HCT116 (cell line): ENCODE measurements at regions not wholly inside any gene's neighbourhood (a gene's known extent, or its start where the extent isn't known, plus 50 kb on each side); places are given as distances from the start of the nearest gene placed in this dataset.

Source experiments
- CEBPB ChIP-seq: IDR thresholded peaks from 2 replicates; pipeline ENCODE4 v1.6.1; 2012; ENCODE audit warnings: low read depth
- CTCF ChIP-seq, 3 experiments: fragments of 200-600 bp in 1 of 3; sonication (generic) in 1 of 3; IDR thresholded peaks in 2 of 3; conservative IDR thresholded peaks in 1 of 3; 2 replicates each; pipeline ENCODE4 v1.5.1; 2012 to 2017; ENCODE audit warnings: low read depth in 2 of 3, low read length in 2 of 3, antibody characterized with exemption in 1 of 3, borderline replicate concordance in 1 of 3, control low read depth in 1 of 3, mild to moderate bottlenecking in 1 of 3, mixed read lengths in 1 of 3, mixed run types in 1 of 3, moderate library complexity in 1 of 3; ENCODE audit not compliant: insufficient read depth in 1 of 3
- EGR1 ChIP-seq: IDR thresholded peaks from 2 replicates; pipeline ENCODE4 v1.6.1; 2012; ENCODE audit warnings: low read depth
- EZH2 ChIP-seq: fragments of 200-600 bp; sonication (generic); IDR thresholded peaks from 2 replicates; pipeline ENCODE4 v1.6.1; 2017; ENCODE audit warnings: antibody characterized with exemption, mixed run types
- POLR2A ChIP-seq: IDR thresholded peaks from 2 replicates; pipeline ENCODE4 v1.7.0; 2011; ENCODE audit warnings: borderline replicate concordance; ENCODE audit not compliant: insufficient read depth, insufficient read length; ENCODE audit errors: extremely low read depth
- POLR2AphosphoS5 ChIP-seq: IDR thresholded peaks from 2 replicates; pipeline ENCODE4 v1.6.1; 2011; ENCODE audit warnings: mild to moderate bottlenecking, low read depth, low read length, moderate library complexity
- REST ChIP-seq: IDR thresholded peaks from 2 replicates; pipeline ENCODE4 v1.6.1; 2012; ENCODE audit warnings: low read depth
- SIN3A ChIP-seq: IDR thresholded peaks from 2 replicates; pipeline ENCODE4 v1.6.1; 2012; ENCODE audit warnings: low read depth
- SRF ChIP-seq: IDR thresholded peaks from 2 replicates; pipeline ENCODE4 v1.6.1; 2012; ENCODE audit warnings: low read depth

- TF ChIP-seq POLR2AphosphoS5 (no peak), EZH2 (no peak), CTCF (IDR thresholded peaks at IDR 0.05 in 2 of 3, conservative IDR thresholded peaks at IDR 0.05 in 1 of 3; ENCODE audit: borderline replicate concordance in 1 of 3, insufficient read depth in 1 of 3, low read depth in 2 of 3, low read length in 2 of 3) (no peak), EGR1 (no peak), POLR2A (no peak), SIN3A (no peak), CEBPB (no peak), REST (no peak), SRF (no peak)
Observed at GRCh38 chr5:167389537-167389936, 901.9 kb upstream of the WWC1 start.
